Muscle of leg (tissue), 3 donors: ENCODE measurements at regions not wholly inside any gene's neighbourhood (a gene's known extent, or its start where the extent isn't known, plus 50 kb on each side); places are given as distances from the start of the nearest gene placed in this dataset.
"Not testable (repeated sequence)": the region's sequence is repeated elsewhere in the genome, so short reads cannot be mapped to it uniquely, and the experiment has no call there.

ENCODE experiments used
- DNase-seq: peaks from one replicate; pipeline ENCODE4 v3.0.0; 2013
- H3K27ac ChIP-seq: one replicate; pipeline ENCODE4 v1.5.1; 2013; ENCODE audit warnings: mild to moderate bottlenecking, low read length, control low read depth
- H3K27me3 ChIP-seq: one replicate; pipeline ENCODE4 v1.6.1; 2013; ENCODE audit warnings: low read length; ENCODE audit not compliant: control insufficient read depth, insufficient read depth
- H3K36me3 ChIP-seq: one replicate; pipeline ENCODE4 v1.6.1; 2013; ENCODE audit warnings: low read length; ENCODE audit not compliant: control insufficient read depth, insufficient read depth
- H3K4me1 ChIP-seq: one replicate; pipeline ENCODE4 v1.6.1; 2013; ENCODE audit warnings: low read length; ENCODE audit not compliant: control insufficient read depth, insufficient read depth
- H3K4me3 ChIP-seq: one replicate; pipeline ENCODE4 v1.5.1; 2013; ENCODE audit warnings: low read length, control low read depth
- H3K9me3 ChIP-seq: replicated peaks from 2 replicates; pipeline ENCODE4 v1.6.1; 2013; ENCODE audit warnings: low read depth, low read length; ENCODE audit not compliant: control insufficient read depth
- WGBS: methylation state at CpG from one replicate; pipeline ENCODE4 v1.1.5; 2013; ENCODE audit warnings: missing lambda C conversion rate; ENCODE audit not compliant: insufficient coverage; 5-methylcytosine and 5-hydroxymethylcytosine counted together

GRCh38 chr1:149314921-149315320, 159.9 kb upstream of the NBPF19 start:
- DNase-seq, H3K4me1 ChIP-seq, H3K27me3 ChIP-seq, H3K4me3 ChIP-seq, H3K36me3 ChIP-seq, H3K27ac ChIP-seq, H3K9me3 ChIP-seq: not testable (repeated sequence)
- no CpG with 5 or more reads among the region's 2 CpGs for WGBS

GRCh38 chr1:149320971-149321731, 153.7 kb upstream of the NBPF19 start:
- not testable (repeated sequence) for DNase-seq, H3K4me1 ChIP-seq, H3K27ac ChIP-seq, H3K4me3 ChIP-seq, H3K9me3 ChIP-seq, H3K27me3 ChIP-seq, H3K36me3 ChIP-seq
- WGBS: no CpG with 5 or more reads among the region's 48 CpGs

- H3K4me1 ChIP-seq, H3K9me3 ChIP-seq, H3K27ac ChIP-seq, DNase-seq, H3K4me3 ChIP-seq, H3K36me3 ChIP-seq, H3K27me3 ChIP-seq: not testable (repeated sequence)
- WGBS: no CpG with 5 or more reads among the region's 12 CpGs
Observed at GRCh38 chr1:149321732-149322016, 153.2 kb upstream of the NBPF19 start.

- H3K4me3 ChIP-seq, H3K27me3 ChIP-seq, H3K4me1 ChIP-seq, DNase-seq, H3K36me3 ChIP-seq, H3K27ac ChIP-seq, H3K9me3 ChIP-seq: not testable (repeated sequence)
Observed at GRCh38 chr1:149330081-149330335, 144.8 kb upstream of the NBPF19 start.

- not testable (repeated sequence) for H3K4me3 ChIP-seq, H3K4me1 ChIP-seq, H3K27ac ChIP-seq, H3K9me3 ChIP-seq, DNase-seq, H3K27me3 ChIP-seq, H3K36me3 ChIP-seq
- WGBS: no CpG with 5 or more reads among the region's 2 CpGs
Observed at GRCh38 chr1:149336082-149336481, 138.8 kb upstream of the NBPF19 start.

GRCh38 chr1:149338221-149338691, 136.6 kb upstream of the NBPF19 start:
- not testable (repeated sequence) for H3K9me3 ChIP-seq, H3K27ac ChIP-seq, H3K27me3 ChIP-seq, H3K36me3 ChIP-seq, H3K4me3 ChIP-seq, H3K4me1 ChIP-seq, DNase-seq
- no CpG with 5 or more reads among the region's 18 CpGs for WGBS

GRCh38 chr1:149338698-149339097, 136.1 kb upstream of the NBPF19 start:
- not testable (repeated sequence) for DNase-seq, H3K4me3 ChIP-seq, H3K27me3 ChIP-seq, H3K36me3 ChIP-seq, H3K9me3 ChIP-seq, H3K27ac ChIP-seq, H3K4me1 ChIP-seq
- no CpG with 5 or more reads among the region's 7 CpGs for WGBS

- not testable (repeated sequence) for H3K4me1 ChIP-seq, H3K27ac ChIP-seq, H3K4me3 ChIP-seq, DNase-seq, H3K27me3 ChIP-seq, H3K36me3 ChIP-seq, H3K9me3 ChIP-seq
- no CpG with 5 or more reads among the region's 1 CpG for WGBS
Observed at GRCh38 chr1:149349448-149349847, 125.4 kb upstream of the NBPF19 start.

GRCh38 chr1:149352205-149352604, 122.6 kb upstream of the NBPF19 start:
- H3K27me3 ChIP-seq, H3K36me3 ChIP-seq, H3K9me3 ChIP-seq, DNase-seq, H3K4me1 ChIP-seq, H3K27ac ChIP-seq, H3K4me3 ChIP-seq: not testable (repeated sequence)
- WGBS: no CpG with 5 or more reads among the region's 1 CpG

GRCh38 chr1:149354579-149354978, 120.3 kb upstream of the NBPF19 start:
- H3K4me3 ChIP-seq, H3K36me3 ChIP-seq, H3K9me3 ChIP-seq, H3K27me3 ChIP-seq, H3K27ac ChIP-seq, H3K4me1 ChIP-seq, DNase-seq: not testable (repeated sequence)
- no CpG with 5 or more reads among the region's 2 CpGs for WGBS

GRCh38 chr1:149355748-149356147, 119.1 kb upstream of the NBPF19 start:
- not testable (repeated sequence) for H3K27ac ChIP-seq, DNase-seq, H3K9me3 ChIP-seq, H3K27me3 ChIP-seq, H3K4me1 ChIP-seq, H3K4me3 ChIP-seq, H3K36me3 ChIP-seq
- no CpG with 5 or more reads among the region's 1 CpG for WGBS
